CD4-positive, alpha-beta T cell treated with Interleukin-6 at 100 ng/mL for 8 hours (primary cell): ENCODE measurements at regions not wholly inside any gene's neighbourhood (a gene's known extent, or its start where the extent isn't known, plus 50 kb on each side); places are given as distances from the start of the nearest gene placed in this dataset.

ENCODE experiments used
- DNase-seq: peaks from one replicate; pipeline ENCODE4 v3.0.0-alpha.2; 2020; ENCODE audit warnings: mixed read lengths, low spot score

DNA sequence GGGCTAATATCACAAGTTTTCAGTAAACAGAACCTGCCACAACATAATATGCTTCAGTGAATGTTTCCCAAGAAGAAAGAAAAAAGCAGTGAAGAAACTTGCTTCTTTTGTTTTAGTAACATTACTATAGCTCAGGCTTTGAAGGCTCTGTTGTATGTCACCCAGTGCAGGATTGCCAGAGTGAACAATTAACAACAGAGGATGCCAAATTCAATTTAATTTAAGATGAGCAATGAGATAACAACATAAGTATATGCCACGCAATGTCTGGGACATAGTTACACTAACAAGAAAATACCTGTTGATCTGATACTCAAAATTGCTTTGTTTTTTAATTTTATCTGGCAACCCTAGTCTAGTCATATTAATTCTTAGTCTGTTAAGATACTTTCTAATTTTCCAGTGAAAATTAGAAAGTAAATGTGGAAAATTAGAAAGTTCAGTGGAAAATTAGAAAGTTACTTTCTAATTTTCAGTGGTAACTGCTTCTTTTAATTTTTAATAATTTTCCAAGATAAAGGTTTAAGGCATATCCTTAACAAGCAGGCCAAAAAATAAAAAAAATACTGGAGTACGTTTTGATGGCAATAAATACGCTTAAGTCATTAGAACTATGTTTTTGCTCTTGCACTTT lies 336.3 kb downstream of the SLITRK6 start:
- DNase-seq, result no peak

DNA sequence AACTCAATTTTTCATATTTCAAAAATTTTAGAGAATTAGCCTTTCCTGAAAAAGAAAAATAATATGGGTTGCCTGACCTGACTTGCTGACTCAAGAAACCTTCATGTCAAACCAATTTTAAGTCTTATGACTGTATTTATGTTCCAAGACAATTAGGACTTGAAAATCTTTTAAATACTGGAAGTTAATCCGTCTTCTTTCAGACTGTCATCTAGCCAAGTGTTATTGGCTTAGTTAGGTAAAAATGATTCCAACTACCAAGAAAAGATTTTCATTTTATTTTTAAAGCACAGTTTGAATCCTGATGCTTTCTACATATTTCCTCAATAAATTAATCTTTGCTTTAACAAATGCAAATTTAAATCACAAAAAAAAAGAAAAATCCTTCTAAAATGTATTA lies 337.6 kb downstream of the SLITRK6 start:
- no peak for DNase-seq

DNA sequence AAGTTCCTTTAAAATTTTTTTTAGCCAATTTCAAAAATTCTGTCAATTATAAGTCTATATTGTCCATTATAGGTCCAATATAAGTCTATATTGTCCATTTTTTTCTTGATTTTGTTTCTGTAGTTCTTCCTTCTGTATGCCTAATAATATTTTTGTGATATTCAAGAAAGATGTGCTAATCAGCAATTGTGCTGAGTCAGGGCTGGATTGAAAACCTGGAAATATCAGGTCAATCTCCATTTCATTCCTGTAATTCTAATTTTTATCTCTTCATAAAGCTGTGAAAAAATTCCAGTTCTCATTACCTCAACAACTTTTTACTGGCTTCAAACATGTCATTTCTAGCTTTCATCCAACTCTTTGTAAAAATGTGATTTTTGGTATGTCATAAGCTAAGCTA lies 353.7 kb downstream of the SLITRK6 start:
- no peak for DNase-seq

DNA sequence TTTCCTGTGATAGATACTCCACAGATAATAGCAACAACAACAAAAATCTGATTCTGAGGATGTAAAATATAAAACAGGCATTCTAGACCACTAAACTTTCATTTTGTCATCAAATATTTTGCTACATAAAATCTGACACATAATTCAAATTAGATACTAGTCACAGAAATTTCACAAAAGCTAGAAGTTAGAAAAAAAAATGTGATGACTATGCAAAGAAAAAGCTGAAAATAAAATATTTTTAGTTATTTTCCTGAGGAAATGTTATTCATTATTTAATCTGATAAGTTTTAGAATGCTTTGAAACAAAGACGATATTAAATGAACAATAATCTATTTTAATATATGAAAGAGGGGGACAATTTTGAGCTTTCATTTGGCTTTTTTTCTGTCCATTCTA lies 357.2 kb downstream of the SLITRK6 start:
- no peak for DNase-seq

DNA sequence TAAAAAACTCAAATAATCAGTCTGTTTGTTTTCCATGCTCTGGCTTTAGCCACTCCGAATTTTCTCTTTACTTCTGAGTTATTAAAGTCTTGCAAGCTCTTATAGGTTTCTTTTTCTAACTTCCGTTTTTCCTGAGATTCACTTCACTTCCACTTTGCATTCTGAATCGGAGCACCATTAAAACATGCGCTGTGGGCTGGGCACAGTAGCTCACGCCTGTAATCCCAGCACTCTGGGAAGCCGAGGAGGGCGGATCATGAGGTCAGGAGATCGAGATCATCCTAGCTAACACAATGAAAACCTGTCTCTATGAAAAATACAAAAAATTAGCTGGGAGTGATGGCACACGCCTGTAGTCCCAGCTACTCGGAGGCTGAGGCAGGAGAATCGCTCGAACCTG lies 357.9 kb downstream of the SLITRK6 start:
- DNase-seq, result no peak

DNA sequence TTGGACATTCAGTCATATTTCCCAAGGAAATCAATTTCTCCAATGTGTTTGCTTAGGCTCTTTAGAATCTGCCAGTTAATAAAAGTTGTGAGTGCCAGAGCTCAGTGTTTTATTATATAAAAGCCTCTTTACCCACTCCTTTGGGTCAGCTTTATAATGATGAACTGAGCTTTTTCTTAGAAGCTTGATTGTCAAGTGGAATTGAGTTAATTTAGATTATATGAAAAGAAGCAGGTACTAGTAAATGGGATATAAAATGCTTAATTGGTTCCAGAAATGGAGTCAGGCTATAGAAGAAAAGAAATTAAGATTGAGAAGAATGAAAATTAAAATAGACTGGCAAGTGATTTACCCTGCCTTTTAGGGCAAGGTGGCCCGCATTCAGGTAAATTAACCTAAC lies 363.2 kb downstream of the SLITRK6 start:
- no peak for DNase-seq

DNA sequence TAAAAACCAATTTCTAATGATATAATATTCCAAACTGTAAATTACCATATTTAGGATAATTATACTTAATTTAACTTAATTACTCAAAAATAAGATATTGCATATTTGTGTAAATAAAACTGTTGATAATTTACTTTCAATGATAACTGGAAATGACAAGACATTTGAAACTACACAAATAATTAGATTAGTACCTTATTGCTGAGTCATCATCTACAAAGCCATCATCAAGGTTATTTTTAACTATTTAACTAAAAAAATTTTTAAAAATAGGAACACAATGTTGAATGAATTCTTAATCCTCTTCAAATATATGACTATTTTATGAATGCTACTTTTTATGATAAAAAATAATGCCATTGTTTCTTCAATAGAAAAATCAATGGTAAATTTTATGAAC lies 364.3 kb downstream of the SLITRK6 start:
- no peak for DNase-seq

DNA sequence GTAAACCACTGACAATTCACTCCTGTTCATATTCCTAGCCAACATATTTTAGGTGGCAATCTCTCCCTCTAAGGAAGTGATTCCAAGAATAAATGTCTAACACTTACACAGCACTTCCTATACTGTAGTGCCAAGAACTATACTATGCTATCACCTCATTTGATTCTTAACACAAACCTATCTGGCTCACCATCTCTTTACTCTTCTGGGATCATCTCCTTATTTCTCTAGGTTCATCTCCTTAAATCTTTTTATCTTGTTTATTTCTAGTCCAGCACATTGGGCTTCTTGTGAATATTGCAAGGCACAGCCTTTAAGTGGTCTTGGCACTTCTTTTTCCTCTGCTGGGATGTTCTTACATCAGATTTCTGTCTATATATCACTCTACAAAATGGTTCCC lies 366.3 kb downstream of the SLITRK6 start:
- no peak for DNase-seq

DNA sequence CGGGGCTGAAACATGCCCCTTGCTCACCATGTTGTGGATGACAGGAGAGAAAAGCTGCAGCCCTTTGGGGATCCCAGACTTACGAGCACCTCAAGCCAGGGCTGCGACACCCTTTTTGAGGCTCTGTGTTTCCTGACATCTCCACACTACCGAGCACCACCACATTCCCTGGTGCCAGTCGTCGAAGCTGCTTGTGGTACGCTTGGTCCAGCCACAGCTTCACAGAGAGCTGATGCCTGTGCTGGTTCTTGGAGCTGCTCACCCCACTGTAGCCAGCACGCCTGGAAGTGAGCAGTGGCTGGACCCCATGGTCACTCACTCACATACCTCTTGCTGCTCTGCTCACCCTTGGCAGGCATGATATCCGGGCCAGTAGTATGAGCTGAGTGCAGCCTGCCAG lies 367.5 kb downstream of the SLITRK6 start:
- no peak for DNase-seq

DNA sequence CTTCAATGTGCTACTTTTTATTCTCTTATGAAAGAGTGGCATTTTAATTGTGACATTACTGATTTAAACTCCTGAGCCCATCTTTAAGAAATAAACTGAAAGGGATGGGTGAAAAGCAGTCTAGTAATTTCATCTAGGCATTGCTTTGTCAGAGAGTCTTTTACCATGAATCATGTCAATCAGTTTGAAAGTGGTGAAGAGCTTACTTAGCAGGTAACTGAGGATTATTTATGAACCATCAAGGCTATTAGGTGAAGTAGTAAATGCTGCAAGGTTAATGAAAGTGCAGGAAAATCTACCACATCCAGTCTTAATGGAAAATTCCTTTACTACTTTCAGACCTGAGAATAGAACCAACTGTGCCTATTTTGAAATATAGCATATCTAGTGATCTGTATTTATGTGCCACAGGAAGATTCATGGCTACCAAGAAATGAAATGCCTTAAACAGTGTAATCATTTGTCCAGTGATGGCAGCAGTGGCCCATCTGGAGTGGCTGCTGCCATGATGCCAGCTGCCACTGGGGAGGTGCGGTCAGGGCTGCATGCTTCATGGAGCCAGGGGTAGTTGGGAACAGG lies 368.9 kb downstream of the SLITRK6 start:
- DNase-seq, result no peak

DNA sequence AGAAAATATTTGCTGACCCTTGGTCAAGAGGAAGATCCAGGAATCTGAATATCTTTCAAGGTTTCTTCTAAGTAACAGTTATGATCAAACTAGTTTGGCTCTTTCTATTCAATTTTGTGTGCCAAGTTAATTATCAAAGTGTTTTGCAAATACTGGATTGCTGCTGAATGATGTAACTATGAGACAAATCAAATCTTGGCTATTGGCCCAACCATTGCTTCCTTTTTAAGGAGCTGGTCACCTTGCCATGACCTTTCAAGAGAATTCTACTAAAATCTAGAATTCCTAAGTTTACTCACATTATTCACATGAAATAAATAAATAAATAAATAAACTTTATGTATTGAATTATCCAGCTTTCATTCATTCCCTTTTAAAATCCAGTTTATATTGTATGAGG lies 371.8 kb downstream of the SLITRK6 start:
- DNase-seq, result no peak

DNA sequence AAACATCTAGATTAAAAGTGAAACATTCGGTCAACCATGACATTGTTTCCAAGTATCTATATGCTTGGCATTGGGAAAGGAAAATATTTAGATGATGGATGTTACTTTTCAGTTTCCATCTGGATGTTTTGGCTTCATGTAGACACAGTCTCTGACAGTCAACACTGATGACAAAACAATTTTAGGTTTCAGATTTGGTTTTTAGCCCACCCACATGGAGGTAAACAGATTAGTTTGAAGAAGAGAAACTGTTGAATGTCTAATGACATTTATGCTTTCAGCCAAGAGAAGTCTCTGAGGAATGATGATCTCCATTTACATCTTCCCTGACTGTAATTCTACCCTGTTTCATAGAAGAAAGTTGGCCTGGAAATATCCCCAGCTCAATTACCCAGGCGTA lies 379.1 kb downstream of the SLITRK6 start:
- DNase-seq, result no peak

DNA sequence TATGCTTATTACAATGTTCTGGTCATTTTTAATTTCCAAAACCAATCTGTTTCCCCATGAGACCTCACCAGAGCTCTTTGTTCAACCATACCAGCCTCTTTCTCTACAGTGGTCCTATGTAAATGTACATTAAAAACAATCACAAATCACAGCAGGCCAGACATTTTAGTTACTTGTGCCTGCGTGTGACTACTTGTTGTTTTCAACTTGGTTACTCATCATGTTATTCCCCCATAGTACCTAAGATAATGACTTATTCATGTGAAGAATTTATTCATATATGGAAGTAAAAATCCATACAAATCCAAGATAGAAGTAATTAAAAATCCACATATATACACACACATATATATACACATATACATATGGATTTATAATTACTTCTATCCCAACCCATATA lies 379.6 kb downstream of the SLITRK6 start:
- no peak for DNase-seq

DNA sequence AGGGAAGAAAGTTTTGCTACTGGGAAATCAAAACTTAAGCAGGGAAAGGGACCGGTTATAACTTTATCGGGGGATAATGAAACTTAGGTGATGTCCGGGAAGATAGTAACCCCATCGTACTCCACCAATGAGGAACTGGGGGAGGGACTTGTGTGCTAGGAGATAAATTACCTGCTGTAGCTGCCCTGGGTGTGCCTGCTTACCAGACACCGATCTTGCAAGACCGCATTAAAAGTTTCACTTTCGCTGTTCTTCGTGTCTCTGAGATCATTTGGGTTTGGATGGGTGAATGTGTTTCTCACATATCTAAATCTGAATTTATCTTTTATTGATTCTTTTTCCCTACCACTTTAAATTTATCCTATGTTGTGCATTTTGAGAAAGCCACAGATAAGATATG lies 381.4 kb downstream of the SLITRK6 start:
- no peak for DNase-seq

DNA sequence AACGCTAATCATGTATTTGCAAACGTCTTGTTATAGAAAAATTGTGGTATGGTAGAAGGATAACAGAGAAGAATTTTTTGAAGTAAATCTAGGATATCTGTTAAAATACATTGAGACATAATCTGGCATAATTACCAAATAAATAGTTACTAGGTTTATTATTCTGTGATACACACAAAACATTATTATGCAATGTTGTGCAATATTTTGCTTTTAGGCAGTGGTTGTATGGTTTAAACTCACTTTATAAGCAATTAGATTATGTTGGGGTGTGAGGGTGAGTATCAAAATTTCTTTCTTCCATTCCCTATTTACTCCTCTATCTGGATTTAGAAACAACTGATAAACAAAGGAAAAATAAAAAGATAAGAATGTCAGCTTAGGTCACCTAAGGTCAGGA lies 385.6 kb downstream of the SLITRK6 start:
- no peak for DNase-seq

DNA sequence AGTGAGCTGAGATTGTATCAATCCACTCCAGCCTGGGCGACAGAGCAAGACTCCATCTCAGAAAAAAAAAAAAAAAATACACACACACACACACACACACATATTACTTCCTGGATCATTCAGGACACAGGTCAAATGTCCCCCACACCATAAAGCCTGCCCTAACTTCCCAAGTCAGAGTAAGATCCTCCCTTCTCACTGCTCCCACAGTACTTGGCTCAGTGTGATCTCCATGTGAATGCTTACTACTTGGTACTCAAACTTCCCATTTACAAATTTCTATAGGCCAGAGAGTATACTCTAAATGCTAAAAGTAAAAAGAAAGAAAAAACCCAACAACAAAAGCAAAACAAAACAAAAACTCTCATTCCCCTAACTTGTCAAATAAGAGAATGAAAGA lies 386.8 kb downstream of the SLITRK6 start:
- no peak for DNase-seq

DNA sequence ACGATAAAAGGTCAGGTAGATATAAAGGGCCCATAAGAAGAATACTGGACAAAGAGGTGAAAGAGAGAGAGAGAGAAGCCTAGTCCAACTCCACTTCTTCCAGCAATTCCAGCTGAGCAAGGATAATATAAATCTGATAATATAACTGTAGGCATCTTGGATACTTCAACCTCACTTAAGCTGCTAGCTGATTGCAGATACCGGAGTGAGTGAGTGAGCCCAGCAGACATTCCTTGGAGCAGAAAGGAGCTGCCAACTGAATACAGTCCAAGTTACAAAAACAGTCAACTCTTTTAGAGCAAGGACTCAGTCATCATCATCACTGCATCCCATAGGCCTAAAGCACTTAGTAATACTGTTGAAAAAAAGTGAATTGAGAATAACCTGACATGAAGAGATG lies 387.6 kb downstream of the SLITRK6 start:
- no peak for DNase-seq

DNA sequence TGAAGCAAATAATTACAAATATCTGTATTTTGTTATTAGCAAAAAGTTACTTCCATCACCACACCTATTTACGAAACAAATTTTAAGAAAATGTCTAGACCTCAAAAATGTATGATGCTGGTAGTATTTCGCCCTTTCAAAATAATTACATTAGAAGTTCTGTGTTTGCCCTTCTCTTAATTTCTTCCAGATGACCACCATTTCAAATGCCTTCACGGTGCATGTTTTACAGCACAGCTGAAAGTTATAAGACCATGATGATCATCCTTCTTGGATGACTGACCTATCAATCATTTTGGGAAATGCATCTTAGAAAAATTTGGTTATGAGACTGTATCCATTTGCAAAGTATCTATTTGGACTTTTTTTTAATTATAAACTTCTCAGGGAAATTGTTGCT lies 390.8 kb downstream of the SLITRK6 start:
- DNase-seq, result no peak

DNA sequence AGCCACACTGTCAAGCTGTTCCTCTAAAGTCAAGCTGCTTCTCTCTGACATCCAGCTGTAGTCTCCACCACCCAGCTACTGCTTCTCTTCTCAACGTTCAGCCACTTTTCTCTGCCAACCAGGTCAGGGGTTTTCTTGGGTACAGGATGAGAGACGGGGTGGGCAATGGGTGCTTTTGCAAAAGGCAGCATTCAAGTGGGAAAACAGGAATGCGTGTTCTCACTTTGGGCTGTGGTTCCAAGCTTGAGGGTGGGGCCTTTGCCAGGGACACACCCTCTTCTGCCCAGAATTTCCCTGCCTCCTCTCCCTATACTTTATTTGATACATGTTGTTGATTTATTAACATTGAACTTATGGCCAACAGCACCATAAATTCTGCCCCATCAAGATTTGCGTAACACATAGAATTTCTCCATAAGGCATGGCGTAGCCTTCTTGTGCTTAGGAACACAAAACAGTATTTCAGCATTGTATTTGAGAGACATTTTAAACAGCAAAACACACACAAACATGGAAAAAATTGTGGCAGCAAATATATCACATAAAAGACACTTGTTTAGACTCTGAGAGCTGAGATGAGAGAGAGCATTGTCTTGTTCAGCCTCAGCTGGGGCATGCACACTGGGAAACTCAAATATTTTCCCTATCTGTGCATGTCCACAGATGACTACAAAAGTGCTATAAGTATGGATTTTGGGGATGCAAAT lies 392.8 kb downstream of the SLITRK6 start:
- no peak for DNase-seq

DNA sequence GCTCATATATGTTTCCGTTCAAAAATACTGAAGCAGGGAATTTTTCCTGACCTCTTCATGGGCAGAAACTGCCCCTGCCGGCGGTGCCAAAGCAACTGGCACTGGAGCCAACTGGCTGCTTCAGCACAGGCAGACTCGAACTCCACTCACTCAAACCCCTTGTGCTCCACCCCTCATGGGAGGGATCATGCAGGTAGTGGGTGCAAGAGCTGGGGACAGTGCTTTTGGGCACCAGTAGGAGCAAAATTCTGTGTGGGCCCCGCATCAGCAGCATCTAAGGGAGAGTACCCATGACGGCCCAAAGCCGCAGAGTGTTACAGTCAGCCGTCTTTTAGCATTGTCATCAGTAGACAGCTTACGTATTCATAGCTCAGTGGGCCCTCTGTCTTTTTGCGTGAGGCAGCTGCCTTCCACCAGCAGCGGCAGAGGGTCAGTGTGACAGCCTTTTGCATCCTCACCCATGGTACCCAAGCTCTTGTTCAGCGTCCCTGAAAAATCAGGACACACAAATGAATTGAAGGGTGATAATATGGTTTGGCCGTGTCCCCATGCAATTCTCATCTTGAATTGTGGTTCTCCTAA lies 393.8 kb downstream of the SLITRK6 start:
- no peak for DNase-seq

DNA sequence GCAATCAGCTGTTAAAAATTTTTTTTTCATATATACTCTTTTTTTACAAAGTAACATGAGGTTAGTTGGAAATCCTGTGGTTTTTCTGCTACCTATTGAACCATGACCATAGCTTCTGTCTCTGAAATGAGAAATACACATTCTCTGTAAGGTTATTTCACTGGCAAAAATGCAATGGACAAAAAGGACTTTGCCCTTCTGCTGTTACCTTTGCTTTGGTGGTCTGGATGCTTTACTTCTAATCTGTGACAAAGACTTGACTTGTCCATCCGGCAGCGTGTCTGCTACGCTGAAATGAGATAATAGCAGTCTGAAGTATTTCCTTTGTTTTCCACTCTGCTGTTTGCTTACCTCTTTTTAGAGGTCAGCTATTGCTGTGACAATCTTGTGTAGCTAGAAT lies 412.8 kb downstream of the SLITRK6 start:
- no peak for DNase-seq

DNA sequence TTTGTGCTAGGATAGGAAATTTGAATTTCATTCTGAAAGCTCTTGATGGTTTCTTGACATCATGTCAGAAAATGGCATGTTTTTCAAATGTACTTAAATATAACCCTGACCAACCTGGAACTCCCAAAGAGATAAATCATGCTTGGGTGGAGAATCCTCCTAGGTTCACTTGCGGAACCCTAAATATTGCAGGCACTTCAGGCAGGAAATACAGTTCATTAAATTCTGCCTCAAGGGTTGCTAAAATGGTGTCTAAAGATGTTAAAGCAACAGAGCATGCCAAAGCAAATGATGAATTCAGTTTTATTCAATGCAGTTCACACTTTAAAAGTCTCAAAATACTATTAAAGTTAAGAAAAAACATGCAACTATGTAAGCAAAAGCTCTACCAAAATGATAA lies 415.9 kb downstream of the SLITRK6 start:
- DNase-seq, result no peak

DNA sequence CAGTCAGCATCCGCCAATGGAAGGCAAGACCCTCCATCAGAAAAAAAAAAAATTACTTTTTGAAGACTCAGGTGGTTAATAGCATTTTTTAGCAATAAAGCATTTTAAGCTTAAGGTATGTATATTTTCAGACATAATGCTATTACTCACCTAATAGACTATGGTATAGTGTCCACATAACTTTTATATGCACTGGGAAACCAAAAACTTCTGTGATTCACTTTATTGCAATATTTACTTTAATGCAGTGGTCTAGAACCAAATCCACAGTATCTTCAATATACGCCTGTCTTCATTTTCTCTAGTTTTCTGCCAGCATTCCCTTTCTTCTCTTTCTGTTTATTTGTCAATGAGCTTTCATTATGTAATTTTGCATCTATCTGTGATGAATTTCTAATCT lies 418.1 kb downstream of the SLITRK6 start:
- DNase-seq, result no peak

DNA sequence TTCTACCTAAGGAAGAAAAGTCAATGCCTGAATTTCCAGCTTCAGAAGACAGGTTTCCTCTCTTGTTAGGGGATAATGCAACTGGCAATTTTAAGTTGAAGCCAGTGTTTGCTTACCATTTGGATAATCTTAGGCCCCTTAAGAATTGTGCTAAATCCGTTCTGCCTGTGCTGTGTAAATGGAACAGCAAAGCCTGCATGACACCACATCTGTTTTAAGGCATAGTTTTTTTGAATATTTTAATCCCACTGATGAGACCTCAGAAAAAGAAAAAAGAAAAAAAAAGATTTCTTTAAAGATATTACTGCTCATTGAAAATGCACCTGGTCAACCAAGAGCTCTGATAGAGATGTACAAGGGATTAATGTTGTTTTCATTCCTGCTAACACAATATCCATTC lies 419.2 kb downstream of the SLITRK6 start:
- DNase-seq, result no peak
